K562 (cell line): ENCODE measurements at regions not wholly inside any gene's neighbourhood (a gene's known extent, or its start where the extent isn't known, plus 50 kb on each side); places are given as distances from the start of the nearest gene placed in this dataset.

Experiments
- KDM2B ChIP-seq: fragments of 250-450 bp; sonication (Bioruptor Pico); IDR thresholded peaks from 2 replicates; pipeline ENCODE4 v1.8.0; 2021; ENCODE audit warnings: mild to moderate bottlenecking, moderate library complexity
- RAD51 ChIP-seq: fragments of 450-650 bp; IDR thresholded peaks from 2 replicates; pipeline ENCODE4 v1.7.1; 2016; ENCODE audit warnings: low read depth, mild to moderate bottlenecking, borderline replicate concordance
- ZNF766 ChIP-seq: fragments of 200-800 bp; sonication (Bioruptor generic); conservative IDR thresholded peaks from 2 replicates; pipeline ENCODE4 v1.6.1; 2016; ENCODE audit warnings: missing genetic modification characterization, missing compliant biosample characterization
- TF ChIP-seq, protein P1 (sequence below): fragments of 450-650 bp; IDR thresholded peaks from 2 replicates; pipeline ENCODE4 v1.6.1; 2016; ENCODE audit warnings: borderline replicate concordance
- TF ChIP-seq, protein P2 (sequence below), 2 experiments: fragments of 250-450 bp in 1 of 2; fragments of 450-650 bp in 1 of 2; sonication (Bioruptor Pico) in 1 of 2; IDR thresholded peaks; 2 replicates each; pipeline versions ENCODE4 v1.6.1 to v1.8.0; 2016 to 2021; ENCODE audit warnings: mild to moderate bottlenecking in 2 of 2, moderate library complexity in 2 of 2, missing compliant biosample characterization in 1 of 2, missing genetic modification characterization in 1 of 2

DNA sequence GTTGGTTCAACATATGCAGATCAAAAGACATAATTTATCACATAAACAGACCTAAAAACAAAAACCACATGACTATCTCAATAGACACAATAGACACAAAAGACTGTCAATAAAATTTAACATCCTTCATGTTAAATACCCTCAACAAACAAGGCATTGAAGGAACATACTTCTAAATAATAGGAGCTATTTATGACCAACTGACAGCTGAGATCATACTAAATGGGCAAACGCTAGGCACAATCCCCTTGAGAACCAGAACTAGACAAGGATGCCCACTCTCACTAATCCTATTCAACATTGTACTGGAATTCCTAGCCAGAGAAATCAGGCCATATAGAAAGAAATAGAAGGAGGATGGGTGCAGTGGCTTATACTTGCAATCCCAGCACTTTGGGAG is 50.3 kb upstream of the GLYAT start (continued):
- TF ChIP-seq, protein P1, sequence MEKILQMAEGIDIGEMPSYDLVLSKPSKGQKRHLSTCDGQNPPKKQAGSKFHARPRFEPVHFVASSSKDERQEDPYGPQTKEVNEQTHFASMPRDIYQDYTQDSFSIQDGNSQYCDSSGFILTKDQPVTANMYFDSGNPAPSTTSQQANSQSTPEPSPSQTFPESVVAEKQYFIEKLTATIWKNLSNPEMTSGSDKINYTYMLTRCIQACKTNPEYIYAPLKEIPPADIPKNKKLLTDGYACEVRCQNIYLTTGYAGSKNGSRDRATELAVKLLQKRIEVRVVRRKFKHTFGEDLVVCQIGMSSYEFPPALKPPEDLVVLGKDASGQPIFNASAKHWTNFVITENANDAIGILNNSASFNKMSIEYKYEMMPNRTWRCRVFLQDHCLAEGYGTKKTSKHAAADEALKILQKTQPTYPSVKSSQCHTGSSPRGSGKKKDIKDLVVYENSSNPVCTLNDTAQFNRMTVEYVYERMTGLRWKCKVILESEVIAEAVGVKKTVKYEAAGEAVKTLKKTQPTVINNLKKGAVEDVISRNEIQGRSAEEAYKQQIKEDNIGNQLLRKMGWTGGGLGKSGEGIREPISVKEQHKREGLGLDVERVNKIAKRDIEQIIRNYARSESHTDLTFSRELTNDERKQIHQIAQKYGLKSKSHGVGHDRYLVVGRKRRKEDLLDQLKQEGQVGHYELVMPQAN = no peak
- no peak for TF ChIP-seq KDM2B (CRISPR knock-in tag)
- TF ChIP-seq, protein P2, sequence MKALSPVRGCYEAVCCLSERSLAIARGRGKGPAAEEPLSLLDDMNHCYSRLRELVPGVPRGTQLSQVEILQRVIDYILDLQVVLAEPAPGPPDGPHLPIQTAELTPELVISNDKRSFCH (CRISPR knock-in tag; IDR thresholded peaks at IDR 0.05) = no peak
- TF ChIP-seq, protein P2 (tag; IDR thresholded peaks at IDR 0.05) = no peak
- no peak for TF ChIP-seq RAD51
- TF ChIP-seq ZNF766 (CRISPR knock-in tag) = no peak
- TF ChIP-seq, all 486 proteins: peak for 0
